K562 (cell line): ENCODE measurements at regions not wholly inside any gene's neighbourhood (a gene's known extent, or its start where the extent isn't known, plus 50 kb on each side); places are given as distances from the start of the nearest gene placed in this dataset.

Source experiments
- ATAC-seq: fragments of 200-7000 bp; cut with Tn5 transposase; 3 replicates; pipeline ENCODE4 v1.9.1; 2020; ENCODE audit warnings: moderate library complexity
- BruUV-seq: library from RNA; stranded (reverse); fragments of 400-500 nt; replicated peaks from 2 replicates; lab custom pipeline; 2021; lab: Mats Ljungman, UMichigan
- CTCF ChIA-PET: fragments of 300-600 bp; formaldehyde crosslinking; extraction: SDS; loops from one replicate; lab custom pipeline; 2021; ENCODE audit warnings: low intra/inter-chr PET ratio; lab: Yijun Ruan, JAX
- POLR2A ChIA-PET: fragments of 300-600, 350-650 bp; sonication (Branson Sonifier 250); formaldehyde crosslinking; extraction: SDS; loops from one replicate; lab custom pipeline; 2021; ENCODE audit warnings: antibody characterized with exemption, inconsistent platforms; lab: Yijun Ruan, JAX
- DNase-seq, 4 experiments: peaks; one replicate each; pipeline versions ENCODE4 v3.0.0 to v3.0.0-alpha.2; 2011 to 2018; ENCODE audit warnings: low spot score in 3 of 4, mixed read lengths in 3 of 4; ENCODE audit errors: extremely low read depth in 1 of 4
- FAIRE-seq: peaks from 2 replicates; lab custom pipeline; 2011; peaks lifted over from hg19 to GRCh38; lab: Jason Lieb, UNC
- H2AFZ ChIP-seq: 2 replicates; pipeline ENCODE4 v1.6.0; 2011; ENCODE audit warnings: low read depth, low read length, control low read depth, inconsistent platforms
- H3K27ac ChIP-seq: fragments of 200-600 bp; 3 replicates; pipeline ENCODE4 v1.8.0; 2011; ENCODE audit warnings: low read depth, mild to moderate bottlenecking, control low read depth, inconsistent platforms, low read length, moderate library complexity, mixed read lengths; ENCODE audit errors: extremely low read depth
- H3K27me3 ChIP-seq, 2 experiments: fragments of 300-600 bp in 1 of 2; 2 replicates in 1 of 2; 3 replicates in 1 of 2; pipeline versions ENCODE4 v1.6.0 to v1.8.0; 2011; ENCODE audit warnings: inconsistent platforms in 2 of 2, low read length in 2 of 2, mild to moderate bottlenecking in 1 of 2, mixed read lengths in 1 of 2, moderate library complexity in 1 of 2; ENCODE audit not compliant: control insufficient read depth in 2 of 2, insufficient read depth in 2 of 2
- H3K36me3 ChIP-seq: fragments of 300-600 bp; 3 replicates; pipeline ENCODE4 v1.8.0; 2011; ENCODE audit warnings: mild to moderate bottlenecking, low read length, inconsistent platforms; ENCODE audit not compliant: control insufficient read depth, insufficient read depth
- H3K4me1 ChIP-seq, 2 experiments: fragments of 200-600 bp in 1 of 2; replicated peaks in 1 of 2; 2 replicates in 1 of 2; 3 replicates in 1 of 2; pipeline versions ENCODE4 v1.5.1 to v1.8.0; 2011; ENCODE audit warnings: inconsistent platforms in 2 of 2, low read length in 2 of 2, mild to moderate bottlenecking in 1 of 2, mixed read lengths in 1 of 2, moderate library complexity in 1 of 2; ENCODE audit not compliant: control insufficient read depth in 2 of 2, insufficient read depth in 2 of 2
- H3K4me2 ChIP-seq: 2 replicates; pipeline ENCODE4 v1.6.1; 2011; ENCODE audit warnings: low read length, control low read depth, inconsistent platforms, mixed read lengths; ENCODE audit not compliant: insufficient read depth
- H3K4me3 ChIP-seq: fragments of 200-600 bp; sonication (generic), shearing (Covaris generic); 2 replicates; pipeline ENCODE4 v1.5.1; 2016; ENCODE audit warnings: control low read depth, inconsistent platforms
- H3K79me2 ChIP-seq: fragments of 200-600 bp; 3 replicates; pipeline ENCODE4 v1.8.0; 2011; ENCODE audit warnings: low read length, inconsistent platforms; ENCODE audit not compliant: control insufficient read depth, insufficient read depth
- H3K9ac ChIP-seq, 2 experiments: 2 replicates each; pipeline versions ENCODE4 v1.6.0 to v1.6.1; 2011; ENCODE audit warnings: low read depth in 2 of 2, low read length in 2 of 2, control low read depth in 1 of 2, inconsistent platforms in 1 of 2, mild to moderate bottlenecking in 1 of 2, mixed read lengths in 1 of 2; ENCODE audit not compliant: insufficient read depth in 1 of 2
- H3K9me1 ChIP-seq: one replicate; pipeline ENCODE4 v1.6.0; 2011; ENCODE audit warnings: inconsistent platforms, mild to moderate bottlenecking, low read length, moderate library complexity; ENCODE audit not compliant: control insufficient read depth, insufficient read depth
- H3K9me3 ChIP-seq: replicated peaks from 2 replicates; pipeline ENCODE4 v1.5.1; 2011; ENCODE audit warnings: low read depth, low read length, inconsistent platforms; ENCODE audit not compliant: control insufficient read depth, insufficient read depth
- H4K20me1 ChIP-seq: replicated peaks from 2 replicates; pipeline ENCODE4 v1.6.1; 2011; ENCODE audit warnings: low read length, inconsistent platforms, mixed read lengths; ENCODE audit not compliant: control insufficient read depth, insufficient read depth
- LCOR ChIP-seq: sonication (generic); formaldehyde crosslinking; IDR thresholded peaks from 2 replicates; pipeline ENCODE4 v1.8.0; 2022; ENCODE audit warnings: mild to moderate bottlenecking, missing genetic modification reagents
- NR0B1 ChIP-seq: fragments of 450-650 bp; IDR thresholded peaks from one replicate; pipeline ENCODE4 v1.6.1; 2018; ENCODE audit warnings: mild to moderate bottlenecking, moderate library complexity; ENCODE audit not compliant: partially characterized antibody
- POLR2A ChIP-seq: fragments of 450-650 bp; conservative IDR thresholded peaks from 2 replicates; pipeline ENCODE4 v1.6.1; 2016
- SIX5 ChIP-seq, 2 experiments: IDR thresholded peaks; 2 replicates each; pipeline ENCODE4 v1.6.1; 2011; ENCODE audit warnings: low read length in 2 of 2, borderline replicate concordance in 1 of 2, low read depth in 1 of 2, mild to moderate bottlenecking in 1 of 2, moderate library complexity in 1 of 2; ENCODE audit not compliant: insufficient read depth in 1 of 2
- ZNF324 ChIP-seq: fragments of 250-450 bp; sonication (Bioruptor Pico); IDR thresholded peaks from 2 replicates; pipeline ENCODE4 v1.4.0; 2020; ENCODE audit warnings: mild to moderate bottlenecking
- ZNF445 ChIP-seq: fragments of 250-450 bp; sonication (Bioruptor Pico); IDR thresholded peaks from 2 replicates; pipeline ENCODE4 v1.4.0; 2020; ENCODE audit warnings: low read depth, mild to moderate bottlenecking, moderate library complexity
- ZNF696 ChIP-seq: fragments of 250-450 bp; sonication (Bioruptor Pico); conservative IDR thresholded peaks from 2 replicates; pipeline ENCODE4 v1.4.0; 2020; ENCODE audit warnings: mild to moderate bottlenecking, moderate library complexity
- WGBS: fragments of 100-300 bp; shearing (Covaris generic); methylation state at CpG from one replicate; pipeline ENCODE4 v1.1.6; 2016; ENCODE audit warnings: low coverage, mixed read lengths; ENCODE audit not compliant: insufficient coverage; ENCODE audit errors: missing lambda C conversion rate; 5-methylcytosine and 5-hydroxymethylcytosine counted together
- in situ Hi-C: fragments of 300-500 bp; cut with MboI; formaldehyde crosslinking; loops from 4 replicates; pipeline ENCODE4 v1.15.0; 2018; ENCODE audit warnings: inconsistent platforms, mixed read lengths
- intact Hi-C: fragments of 100-400 bp; cut with micrococcal nuclease; formaldehyde crosslinking; loops from 2 replicates; pipeline ENCODE4 v1.14.2; 2022
- TF ChIP-seq, protein P1 (sequence below): fragments of 450-650 bp; IDR thresholded peaks from 2 replicates; pipeline ENCODE4 v1.6.1; 2016; ENCODE audit warnings: mild to moderate bottlenecking, moderate library complexity

DNA sequence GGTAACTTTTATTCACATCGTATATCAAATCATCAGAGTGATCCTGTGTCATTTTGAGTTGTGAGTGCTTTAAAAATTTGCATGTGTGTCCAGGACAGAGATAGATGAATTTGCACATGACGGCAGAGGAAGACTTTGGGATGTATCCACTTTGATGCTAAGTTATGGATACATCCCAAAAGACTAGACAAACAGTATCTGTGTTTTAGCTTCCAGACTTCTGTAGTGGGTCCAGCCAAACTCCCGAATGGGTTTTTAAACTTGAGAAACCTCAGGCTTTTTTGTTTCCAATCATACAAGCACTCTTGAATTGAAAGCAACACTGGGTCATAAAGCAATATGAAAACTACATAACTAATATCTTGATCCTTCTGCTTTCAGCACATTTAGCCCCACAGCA lies 213.8 kb downstream of the C9orf152 start:
- ChIA-PET CTCF (no interaction called here), POLR2A (no interaction called here)
- Histone ChIP-seq H3K9me1 (no peaks in the 10 kb centered on the region), H3K4me3 (no peak overlapping the region), H3K9ac (no peak overlapping the region), H2AFZ (no peak overlapping the region)
- BruUV-seq: no TSS peak
- TF ChIP-seq LCOR (CRISPR knock-in tag) (no peak), SIX5 (IDR thresholded peaks at IDR 0.05; ENCODE audit: borderline replicate concordance in 1 of 2, insufficient read depth in 1 of 2, low read depth in 1 of 2, low read length in 2 of 2) (no peak), ZNF696 (CRISPR knock-in tag) (no peak), ZNF445 (no peak), POLR2A (no peak), NR0B1 (no peak), ZNF324 (no peak)
- TF ChIP-seq, protein P1, sequence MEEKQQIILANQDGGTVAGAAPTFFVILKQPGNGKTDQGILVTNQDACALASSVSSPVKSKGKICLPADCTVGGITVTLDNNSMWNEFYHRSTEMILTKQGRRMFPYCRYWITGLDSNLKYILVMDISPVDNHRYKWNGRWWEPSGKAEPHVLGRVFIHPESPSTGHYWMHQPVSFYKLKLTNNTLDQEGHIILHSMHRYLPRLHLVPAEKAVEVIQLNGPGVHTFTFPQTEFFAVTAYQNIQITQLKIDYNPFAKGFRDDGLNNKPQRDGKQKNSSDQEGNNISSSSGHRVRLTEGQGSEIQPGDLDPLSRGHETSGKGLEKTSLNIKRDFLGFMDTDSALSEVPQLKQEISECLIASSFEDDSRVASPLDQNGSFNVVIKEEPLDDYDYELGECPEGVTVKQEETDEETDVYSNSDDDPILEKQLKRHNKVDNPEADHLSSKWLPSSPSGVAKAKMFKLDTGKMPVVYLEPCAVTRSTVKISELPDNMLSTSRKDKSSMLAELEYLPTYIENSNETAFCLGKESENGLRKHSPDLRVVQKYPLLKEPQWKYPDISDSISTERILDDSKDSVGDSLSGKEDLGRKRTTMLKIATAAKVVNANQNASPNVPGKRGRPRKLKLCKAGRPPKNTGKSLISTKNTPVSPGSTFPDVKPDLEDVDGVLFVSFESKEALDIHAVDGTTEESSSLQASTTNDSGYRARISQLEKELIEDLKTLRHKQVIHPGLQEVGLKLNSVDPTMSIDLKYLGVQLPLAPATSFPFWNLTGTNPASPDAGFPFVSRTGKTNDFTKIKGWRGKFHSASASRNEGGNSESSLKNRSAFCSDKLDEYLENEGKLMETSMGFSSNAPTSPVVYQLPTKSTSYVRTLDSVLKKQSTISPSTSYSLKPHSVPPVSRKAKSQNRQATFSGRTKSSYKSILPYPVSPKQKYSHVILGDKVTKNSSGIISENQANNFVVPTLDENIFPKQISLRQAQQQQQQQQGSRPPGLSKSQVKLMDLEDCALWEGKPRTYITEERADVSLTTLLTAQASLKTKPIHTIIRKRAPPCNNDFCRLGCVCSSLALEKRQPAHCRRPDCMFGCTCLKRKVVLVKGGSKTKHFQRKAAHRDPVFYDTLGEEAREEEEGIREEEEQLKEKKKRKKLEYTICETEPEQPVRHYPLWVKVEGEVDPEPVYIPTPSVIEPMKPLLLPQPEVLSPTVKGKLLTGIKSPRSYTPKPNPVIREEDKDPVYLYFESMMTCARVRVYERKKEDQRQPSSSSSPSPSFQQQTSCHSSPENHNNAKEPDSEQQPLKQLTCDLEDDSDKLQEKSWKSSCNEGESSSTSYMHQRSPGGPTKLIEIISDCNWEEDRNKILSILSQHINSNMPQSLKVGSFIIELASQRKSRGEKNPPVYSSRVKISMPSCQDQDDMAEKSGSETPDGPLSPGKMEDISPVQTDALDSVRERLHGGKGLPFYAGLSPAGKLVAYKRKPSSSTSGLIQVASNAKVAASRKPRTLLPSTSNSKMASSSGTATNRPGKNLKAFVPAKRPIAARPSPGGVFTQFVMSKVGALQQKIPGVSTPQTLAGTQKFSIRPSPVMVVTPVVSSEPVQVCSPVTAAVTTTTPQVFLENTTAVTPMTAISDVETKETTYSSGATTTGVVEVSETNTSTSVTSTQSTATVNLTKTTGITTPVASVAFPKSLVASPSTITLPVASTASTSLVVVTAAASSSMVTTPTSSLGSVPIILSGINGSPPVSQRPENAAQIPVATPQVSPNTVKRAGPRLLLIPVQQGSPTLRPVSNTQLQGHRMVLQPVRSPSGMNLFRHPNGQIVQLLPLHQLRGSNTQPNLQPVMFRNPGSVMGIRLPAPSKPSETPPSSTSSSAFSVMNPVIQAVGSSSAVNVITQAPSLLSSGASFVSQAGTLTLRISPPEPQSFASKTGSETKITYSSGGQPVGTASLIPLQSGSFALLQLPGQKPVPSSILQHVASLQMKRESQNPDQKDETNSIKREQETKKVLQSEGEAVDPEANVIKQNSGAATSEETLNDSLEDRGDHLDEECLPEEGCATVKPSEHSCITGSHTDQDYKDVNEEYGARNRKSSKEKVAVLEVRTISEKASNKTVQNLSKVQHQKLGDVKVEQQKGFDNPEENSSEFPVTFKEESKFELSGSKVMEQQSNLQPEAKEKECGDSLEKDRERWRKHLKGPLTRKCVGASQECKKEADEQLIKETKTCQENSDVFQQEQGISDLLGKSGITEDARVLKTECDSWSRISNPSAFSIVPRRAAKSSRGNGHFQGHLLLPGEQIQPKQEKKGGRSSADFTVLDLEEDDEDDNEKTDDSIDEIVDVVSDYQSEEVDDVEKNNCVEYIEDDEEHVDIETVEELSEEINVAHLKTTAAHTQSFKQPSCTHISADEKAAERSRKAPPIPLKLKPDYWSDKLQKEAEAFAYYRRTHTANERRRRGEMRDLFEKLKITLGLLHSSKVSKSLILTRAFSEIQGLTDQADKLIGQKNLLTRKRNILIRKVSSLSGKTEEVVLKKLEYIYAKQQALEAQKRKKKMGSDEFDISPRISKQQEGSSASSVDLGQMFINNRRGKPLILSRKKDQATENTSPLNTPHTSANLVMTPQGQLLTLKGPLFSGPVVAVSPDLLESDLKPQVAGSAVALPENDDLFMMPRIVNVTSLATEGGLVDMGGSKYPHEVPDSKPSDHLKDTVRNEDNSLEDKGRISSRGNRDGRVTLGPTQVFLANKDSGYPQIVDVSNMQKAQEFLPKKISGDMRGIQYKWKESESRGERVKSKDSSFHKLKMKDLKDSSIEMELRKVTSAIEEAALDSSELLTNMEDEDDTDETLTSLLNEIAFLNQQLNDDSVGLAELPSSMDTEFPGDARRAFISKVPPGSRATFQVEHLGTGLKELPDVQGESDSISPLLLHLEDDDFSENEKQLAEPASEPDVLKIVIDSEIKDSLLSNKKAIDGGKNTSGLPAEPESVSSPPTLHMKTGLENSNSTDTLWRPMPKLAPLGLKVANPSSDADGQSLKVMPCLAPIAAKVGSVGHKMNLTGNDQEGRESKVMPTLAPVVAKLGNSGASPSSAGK: no peak
- TF ChIP-seq, all 486 proteins: peak for 0
- Histone ChIP-seq H3K36me3 (no peaks in the 10 kb centered on the region), H3K9me3 (no peaks in the 10 kb centered on the region), H3K4me2 (no peak overlapping the region), H3K79me2 (no peaks in the 10 kb centered on the region), H3K27ac (no peak overlapping the region), H3K27me3 (no peaks in the 10 kb centered on the region), H4K20me1 (no peaks in the 10 kb centered on the region), H3K4me1 (no peaks in the 10 kb centered on the region)
- in situ Hi-C loops: no loop called here
- WGBS: 0% methylated on average over 3 of the region's 3 CpGs
- ATAC-seq: no peak
- intact Hi-C loops: no loop called here
- FAIRE-seq: no peak
- no peak for DNase-seq
